ENCODE measurements at regions not wholly inside any gene's neighbourhood (a gene's known extent, or its start where the extent isn't known, plus 50 kb on each side); places are given as distances from the start of the nearest gene placed in this dataset.

DNA sequence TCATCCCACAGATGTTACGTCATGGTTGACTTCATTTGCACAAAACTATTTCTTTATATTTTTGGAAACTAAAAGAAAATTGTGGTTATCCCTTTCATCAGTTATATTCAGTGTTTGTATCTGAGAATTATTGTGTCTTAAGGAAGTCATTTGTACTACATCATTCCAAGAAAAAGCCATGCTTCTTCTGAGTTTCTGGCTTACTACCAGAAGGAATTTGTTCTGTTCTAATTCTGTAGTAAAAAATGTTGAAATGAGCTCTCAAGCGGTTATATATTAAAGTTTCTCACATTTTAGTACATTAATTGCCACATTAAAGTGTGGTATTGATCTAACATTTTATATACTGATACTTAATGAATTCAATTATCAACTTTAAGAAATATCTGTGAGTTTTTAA is 1844.5 kb downstream of the PCDH7 start:
- Mint-ChIP-seq H3K9me3 (ENCODE audit: low read depth) (peaks cover 8% of the 10 kb centered on the region), H3K4me3 (no peak overlapping the region), H3K36me3 (no peaks in the 10 kb centered on the region), H3K27me3 (no peaks in the 10 kb centered on the region), H3K4me1 (no peaks in the 10 kb centered on the region), H3K27ac (no peak overlapping the region)
- ATAC-seq (no peak), DNase-seq (no peak)
- CTCF ChIA-PET = no interaction called here

DNA sequence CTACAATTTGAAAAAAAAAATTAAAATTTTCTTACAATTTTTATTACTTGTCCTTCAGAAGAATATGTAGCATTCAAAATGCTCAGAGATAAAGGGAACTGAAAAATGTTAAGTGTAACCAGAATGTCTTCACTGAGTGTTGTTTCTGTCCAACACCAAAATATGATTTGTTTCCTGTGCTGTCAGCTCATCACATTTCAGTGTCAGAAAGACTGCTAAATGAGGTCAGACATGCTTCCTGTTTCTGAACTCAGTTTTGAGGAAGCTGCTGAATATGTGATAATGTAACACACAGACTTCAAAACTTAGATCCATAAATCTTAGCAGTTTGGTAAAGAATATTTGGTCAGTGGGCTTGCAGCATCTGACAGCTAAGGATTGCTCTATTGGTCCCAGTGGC is 1849.7 kb downstream of the PCDH7 start:
- CTCF ChIA-PET = no interaction called here
- no peaks in the 10 kb centered on the region for H3K4me1 Mint-ChIP-seq
- H3K27ac Mint-ChIP-seq = no peak overlapping the region
- peaks cover 6% of the 10 kb centered on the region for H3K9me3 Mint-ChIP-seq (ENCODE audit: low read depth)
- no peaks in the 10 kb centered on the region for H3K36me3 Mint-ChIP-seq
- no peak overlapping the region for H3K4me3 Mint-ChIP-seq
- no peaks in the 10 kb centered on the region for H3K27me3 Mint-ChIP-seq
- DNase-seq = no peak
- ATAC-seq = no peak

DNA sequence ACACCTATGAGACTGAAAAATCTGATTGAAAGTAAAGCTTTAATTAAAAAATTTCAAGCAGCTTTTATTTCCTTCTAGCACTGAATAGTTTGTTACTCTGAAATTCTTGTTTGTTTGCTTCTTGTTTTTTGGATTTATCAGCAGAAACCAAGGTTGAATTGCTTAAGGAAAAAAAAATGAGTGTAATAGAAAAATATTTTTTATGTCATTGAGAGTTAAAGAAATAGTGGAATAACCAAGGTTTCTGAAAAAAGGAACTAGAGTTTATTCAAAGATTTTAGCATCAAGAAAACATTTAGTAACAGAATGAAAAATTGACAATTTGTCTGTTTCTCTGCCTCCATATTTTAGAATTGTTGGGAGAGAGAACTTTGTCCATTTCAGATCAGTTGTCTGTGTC is 1852.2 kb downstream of the PCDH7 start:
- no peaks in the 10 kb centered on the region for H3K4me1 Mint-ChIP-seq

GRCh38 chr4:32574803-32575202 is 1854.6 kb downstream of the PCDH7 start:
- CTCF ChIA-PET = no interaction called here
- H3K9me3 Mint-ChIP-seq (ENCODE audit: low read depth) = peaks cover 10% of the 10 kb centered on the region

More for the DNA sequence above, 1852.2 kb downstream of the PCDH7 start:
- ATAC-seq (no peak), DNase-seq (no peak)
- CTCF ChIA-PET = no interaction called here
- Mint-ChIP-seq H3K4me3 (no peak overlapping the region), H3K36me3 (no peaks in the 10 kb centered on the region), H3K9me3 (ENCODE audit: low read depth) (peaks cover 6% of the 10 kb centered on the region), H3K27ac (no peak overlapping the region), H3K27me3 (no peaks in the 10 kb centered on the region)

DNA sequence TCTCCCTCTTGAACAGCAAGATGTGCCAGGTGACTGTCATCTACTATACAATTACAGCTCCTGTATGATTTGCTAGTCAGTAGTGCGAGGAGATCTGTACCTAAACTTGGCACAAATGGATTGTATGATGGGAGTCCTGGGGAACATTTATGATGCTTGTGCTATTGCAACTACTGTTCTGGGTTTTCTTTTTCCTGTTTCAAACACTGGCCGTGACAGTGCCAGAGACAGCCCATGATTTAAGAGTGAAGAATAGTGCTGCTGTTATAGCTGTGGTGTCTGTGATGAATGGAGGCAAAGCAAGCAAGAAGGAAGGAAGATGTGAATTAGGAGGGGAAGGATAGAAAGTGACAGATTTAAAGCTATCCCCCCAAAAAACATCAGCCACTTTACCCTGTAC is 1868.9 kb downstream of the PCDH7 start:
- Mint-ChIP-seq H3K27me3 (no peaks in the 10 kb centered on the region), H3K4me1 (no peaks in the 10 kb centered on the region), H3K27ac (no peak overlapping the region), H3K9me3 (ENCODE audit: low read depth) (peaks cover 15% of the 10 kb centered on the region), H3K4me3 (no peak overlapping the region), H3K36me3 (no peaks in the 10 kb centered on the region)
- ATAC-seq = no peak
- DNase-seq = no peak
- CTCF ChIA-PET = no interaction called here

More at GRCh38 chr4:32574803-32575202, 1854.6 kb downstream of the PCDH7 start:
- no peak for DNase-seq
- no peaks in the 10 kb centered on the region for H3K4me1 Mint-ChIP-seq
- H3K36me3 Mint-ChIP-seq = no peaks in the 10 kb centered on the region
- H3K27ac Mint-ChIP-seq = no peak overlapping the region
- H3K4me3 Mint-ChIP-seq = no peak overlapping the region
- ATAC-seq = no peak
- H3K27me3 Mint-ChIP-seq = no peaks in the 10 kb centered on the region

DNA sequence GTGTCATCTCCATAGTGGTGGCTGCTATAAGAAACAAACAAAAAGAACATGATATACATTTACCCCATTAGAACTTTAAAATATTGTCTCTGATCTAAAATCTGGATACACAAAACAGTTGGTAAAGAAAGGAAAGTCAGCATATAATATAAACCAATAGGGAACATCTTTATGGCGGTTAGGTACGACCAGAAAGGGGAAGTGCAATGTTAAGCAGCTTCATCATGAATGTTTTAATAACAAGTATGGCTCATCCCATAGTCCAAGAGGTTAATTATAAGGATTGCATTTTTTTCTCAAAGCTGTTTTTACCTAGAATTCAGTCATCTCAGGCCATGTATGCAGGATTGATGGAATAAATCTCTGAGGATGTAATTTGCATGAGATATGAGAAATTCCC is 1869.7 kb downstream of the PCDH7 start:
- H3K27me3 Mint-ChIP-seq = no peaks in the 10 kb centered on the region
- ATAC-seq (no peak), DNase-seq (no peak)
- no peak overlapping the region for H3K4me3 Mint-ChIP-seq
- H3K27ac Mint-ChIP-seq = no peak overlapping the region
- H3K9me3 Mint-ChIP-seq (ENCODE audit: low read depth) = peaks cover 17% of the 10 kb centered on the region
- H3K4me1 Mint-ChIP-seq = no peaks in the 10 kb centered on the region
- H3K36me3 Mint-ChIP-seq = no peaks in the 10 kb centered on the region
- CTCF ChIA-PET = no interaction called here

DNA sequence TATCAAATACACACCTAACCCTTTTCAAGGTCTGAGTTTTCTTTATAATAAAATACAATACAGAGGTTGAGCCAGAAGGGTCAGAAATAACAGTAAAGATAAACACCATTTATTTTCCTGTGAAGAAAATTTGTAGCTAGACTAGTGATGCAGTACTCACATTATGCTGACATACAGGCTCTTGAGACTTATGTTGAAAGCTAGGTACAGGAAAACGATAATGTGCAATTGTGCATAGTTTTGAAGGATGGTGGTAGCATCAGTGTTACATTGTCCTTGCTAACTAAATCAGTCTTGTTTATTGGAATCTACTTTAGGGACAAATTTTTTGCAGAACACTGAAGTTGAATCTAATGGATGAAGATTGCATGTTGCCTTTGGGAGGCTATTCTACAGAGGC is 1877.2 kb downstream of the PCDH7 start:
- Mint-ChIP-seq H3K27ac (no peak overlapping the region), H3K27me3 (no peaks in the 10 kb centered on the region), H3K4me3 (no peak overlapping the region), H3K4me1 (no peaks in the 10 kb centered on the region), H3K9me3 (ENCODE audit: low read depth) (peaks cover 5% of the 10 kb centered on the region), H3K36me3 (no peaks in the 10 kb centered on the region)
- CTCF ChIA-PET = no interaction called here
- DNase-seq (no peak), ATAC-seq (no peak)

DNA sequence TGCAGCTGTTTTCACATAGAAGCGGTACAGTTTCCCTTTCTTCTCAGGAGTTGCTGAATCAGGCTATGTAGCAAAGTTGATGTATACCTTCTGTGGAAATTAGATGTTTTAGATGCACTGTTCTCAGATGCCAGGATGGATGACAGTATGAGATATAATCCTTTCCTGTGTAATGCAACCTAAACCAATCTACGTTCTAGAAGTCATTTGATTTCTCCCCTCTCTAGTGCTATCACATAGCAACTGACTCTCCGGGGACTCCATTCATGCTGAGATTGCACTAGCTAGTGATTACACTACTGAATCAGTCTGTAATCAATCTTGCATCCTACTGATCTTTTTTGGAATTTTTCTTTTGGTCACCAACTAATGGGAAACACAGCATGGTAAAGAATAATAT is 1881.7 kb downstream of the PCDH7 start:
- H3K4me1 Mint-ChIP-seq = no peaks in the 10 kb centered on the region
- no peak overlapping the region for H3K27ac Mint-ChIP-seq
- no peaks in the 10 kb centered on the region for H3K36me3 Mint-ChIP-seq
- DNase-seq (no peak), ATAC-seq (no peak)
- no peaks in the 10 kb centered on the region for H3K27me3 Mint-ChIP-seq
- no peak overlapping the region for H3K4me3 Mint-ChIP-seq
- peaks cover 3% of the 10 kb centered on the region for H3K9me3 Mint-ChIP-seq (ENCODE audit: low read depth)
- CTCF ChIA-PET = no interaction called here

DNA sequence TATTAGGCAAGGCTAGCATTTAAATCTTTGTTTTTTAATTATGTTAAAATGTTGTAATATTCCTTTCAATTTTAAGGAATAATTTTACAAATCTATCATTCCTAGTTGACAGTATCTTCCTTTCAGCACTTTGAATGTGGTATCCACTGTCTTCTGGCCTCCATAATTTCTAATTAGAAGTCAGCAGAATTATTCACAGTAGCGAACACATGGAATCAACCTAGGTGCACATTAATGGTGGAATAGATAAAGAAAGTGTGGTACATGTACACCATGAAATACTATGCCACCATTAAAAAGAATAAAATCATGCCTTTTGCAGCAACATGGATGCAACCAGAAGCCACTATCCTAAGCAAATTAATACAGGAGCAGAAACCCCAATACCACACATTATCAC is 1887.8 kb downstream of the PCDH7 start:
- Mint-ChIP-seq H3K4me1 (no peaks in the 10 kb centered on the region), H3K9me3 (ENCODE audit: low read depth) (peaks cover 10% of the 10 kb centered on the region), H3K27me3 (no peaks in the 10 kb centered on the region), H3K36me3 (no peaks in the 10 kb centered on the region), H3K27ac (no peak overlapping the region), H3K4me3 (no peak overlapping the region)
- DNase-seq (no peak), ATAC-seq (no peak)
- CTCF ChIA-PET = no interaction called here

GRCh38 chr4:32624943-32625603 is 1904.9 kb downstream of the PCDH7 start:
- no peak for DNase-seq
- Mint-ChIP-seq H3K4me1 (no peaks in the 10 kb centered on the region), H3K4me3 (no peak overlapping the region), H3K27me3 (no peaks in the 10 kb centered on the region), H3K36me3 (no peaks in the 10 kb centered on the region), H3K9me3 (ENCODE audit: low read depth) (peaks cover 5% of the 10 kb centered on the region), H3K27ac (no peak overlapping the region)
- no peak for ATAC-seq
- CTCF ChIA-PET = no interaction called here

DNA sequence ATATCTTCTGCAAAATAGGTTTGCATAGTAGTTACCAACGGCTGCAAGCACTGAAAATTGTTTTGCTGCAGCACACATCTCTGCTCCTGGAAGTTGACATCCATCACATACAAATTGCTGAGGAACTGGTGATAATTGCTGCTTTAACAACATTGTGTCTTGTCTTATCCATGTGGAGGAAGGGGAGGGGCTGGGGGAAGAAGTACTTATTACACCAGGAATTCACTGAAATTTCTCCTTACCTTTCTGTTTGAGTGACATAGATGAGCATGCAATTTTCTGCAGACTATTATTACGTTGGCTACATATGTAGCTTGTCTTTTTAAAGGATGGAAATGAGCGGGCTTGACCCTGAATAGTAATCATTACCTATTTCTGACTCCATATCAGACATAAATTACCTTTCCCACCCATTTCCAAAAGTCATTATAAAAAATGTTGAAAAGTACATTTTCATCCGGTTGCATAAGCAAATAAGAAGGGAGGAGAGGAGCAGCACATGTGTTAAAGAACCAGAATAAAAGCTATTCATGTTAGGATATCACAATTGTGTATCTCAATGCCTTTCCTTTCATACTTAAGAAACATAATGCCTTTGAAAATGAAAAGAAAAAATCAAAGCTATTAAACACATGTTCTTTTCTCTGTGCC is 1905.6 kb downstream of the PCDH7 start:
- Mint-ChIP-seq H3K27me3 (no peaks in the 10 kb centered on the region), H3K27ac (no peak overlapping the region), H3K4me1 (no peaks in the 10 kb centered on the region), H3K4me3 (no peak overlapping the region), H3K9me3 (ENCODE audit: low read depth) (peaks cover 5% of the 10 kb centered on the region), H3K36me3 (no peaks in the 10 kb centered on the region)
- DNase-seq (no peak), ATAC-seq (no peak)
- CTCF ChIA-PET = no interaction called here

- CTCF ChIA-PET = no interaction called here
Measured at GRCh38 chr4:32631831-32632230, 1911.7 kb downstream of the PCDH7 start.

GRCh38 chr4:32633421-32633820 is 1913.3 kb downstream of the PCDH7 start:
- H3K36me3 Mint-ChIP-seq = no peaks in the 10 kb centered on the region
- H3K27me3 Mint-ChIP-seq = no peaks in the 10 kb centered on the region
- ATAC-seq (no peak), DNase-seq (no peak)
- no peak overlapping the region for H3K27ac Mint-ChIP-seq
- no peak overlapping the region for H3K4me3 Mint-ChIP-seq
- peaks cover 15% of the 10 kb centered on the region for H3K9me3 Mint-ChIP-seq (ENCODE audit: low read depth)
- no peaks in the 10 kb centered on the region for H3K4me1 Mint-ChIP-seq
- CTCF ChIA-PET = no interaction called here

More at GRCh38 chr4:32631831-32632230, 1911.7 kb downstream of the PCDH7 start:
- Mint-ChIP-seq H3K9me3 (ENCODE audit: low read depth) (peaks cover 15% of the 10 kb centered on the region), H3K36me3 (no peaks in the 10 kb centered on the region), H3K4me1 (no peaks in the 10 kb centered on the region), H3K27me3 (no peaks in the 10 kb centered on the region), H3K4me3 (no peak overlapping the region), H3K27ac (no peak overlapping the region)
- no peak for DNase-seq
- no peak for ATAC-seq

GRCh38 chr4:32645653-32646052 is 1925.5 kb downstream of the PCDH7 start:
- Mint-ChIP-seq H3K4me3 (no peak overlapping the region), H3K4me1 (no peaks in the 10 kb centered on the region), H3K27me3 (no peaks in the 10 kb centered on the region), H3K9me3 (ENCODE audit: low read depth) (peaks cover 5% of the 10 kb centered on the region), H3K36me3 (no peaks in the 10 kb centered on the region), H3K27ac (no peak overlapping the region)
- ATAC-seq = no peak
- DNase-seq = no peak
- CTCF ChIA-PET = no interaction called here
